CD4-positive, alpha-beta T cell (primary cell): ENCODE measurements at regions not wholly inside any gene's neighbourhood (a gene's known extent, or its start where the extent isn't known, plus 50 kb on each side); places are given as distances from the start of the nearest gene placed in this dataset.

Experiments
- ATAC-seq: fragments of 200-7000 bp; cut with Tn5 transposase; one replicate; pipeline ENCODE4 v1.10.0; 2022; ENCODE audit warnings: mild to moderate bottlenecking; ENCODE audit not compliant: poor library complexity
- CTCF ChIA-PET: fragments of 350-600 bp; sonication (Branson Sonifier 250); formaldehyde crosslinking; loops from one replicate; lab custom pipeline; 2021; ENCODE audit warnings: antibody characterized with exemption, inconsistent platforms; lab: Charles Lee
- POLR2A ChIA-PET: fragments of 350-600 bp; sonication (Branson Sonifier 250); formaldehyde crosslinking; loops from one replicate; lab custom pipeline; 2021; ENCODE audit warnings: antibody characterized with exemption, inconsistent platforms; lab: Charles Lee
- DNase-seq, 14 experiments: peaks; one replicate each; pipeline ENCODE4 v3.0.0-alpha.2; 2013 to 2020; ENCODE audit warnings: mixed read lengths in 2 of 14
- H3K27ac ChIP-seq, 2 donors: one replicate each; pipeline versions ENCODE4 v1.5.1 to v1.7.0; 2013; ENCODE audit warnings: low read length in 2 of 2, low read depth in 1 of 2, mild to moderate bottlenecking in 1 of 2
- H3K27me3 ChIP-seq, 2 experiments: 1 replicate in 1 of 2; 2 replicates in 1 of 2; pipeline versions ENCODE4 v1.6.1 to v1.7.0; 2013; ENCODE audit warnings: low read length in 2 of 2, control low read depth in 1 of 2, mild to moderate bottlenecking in 1 of 2, moderate library complexity in 1 of 2; ENCODE audit not compliant: insufficient read depth in 2 of 2, control insufficient read depth in 1 of 2
- H3K36me3 ChIP-seq: one replicate; pipeline ENCODE4 v1.6.1; 2013; ENCODE audit warnings: low read length, control low read depth; ENCODE audit not compliant: insufficient read depth
- H3K4me1 ChIP-seq: one replicate; pipeline ENCODE4 v1.6.1; 2013; ENCODE audit warnings: low read length, control low read depth; ENCODE audit not compliant: insufficient read depth
- H3K4me3 ChIP-seq: one replicate; pipeline ENCODE4 v1.5.1; 2013; ENCODE audit warnings: mild to moderate bottlenecking, low read length, moderate library complexity
- H3K9me3 ChIP-seq, 2 experiments: 1 replicate in 1 of 2; 2 replicates in 1 of 2; pipeline versions ENCODE4 v1.6.1 to v1.7.0; 2013; ENCODE audit warnings: low read length in 2 of 2, mild to moderate bottlenecking in 2 of 2, control low read depth in 1 of 2, moderate library complexity in 1 of 2; ENCODE audit not compliant: control insufficient read depth in 1 of 2, insufficient read depth in 1 of 2
- H3K27ac Mint-ChIP-seq: one replicate; pipeline ENCODE4 v1.8.0; 2020; ENCODE audit warnings: mixed read lengths
- H3K27me3 Mint-ChIP-seq: one replicate; pipeline ENCODE4 v1.8.0; 2021; ENCODE audit warnings: mixed read lengths
- H3K36me3 Mint-ChIP-seq: one replicate; pipeline ENCODE4 v1.8.0; 2021; ENCODE audit warnings: low read depth, mixed read lengths
- H3K4me1 Mint-ChIP-seq: one replicate; pipeline ENCODE4 v1.8.0; 2021; ENCODE audit warnings: low read depth, mixed read lengths
- H3K4me3 Mint-ChIP-seq: one replicate; pipeline ENCODE4 v1.8.0; 2020; ENCODE audit warnings: mild to moderate bottlenecking, mixed read lengths
- H3K9me3 Mint-ChIP-seq: one replicate; pipeline ENCODE4 v1.8.0; 2020; ENCODE audit warnings: mixed read lengths
- intact Hi-C, 2 experiments: fragments of 100-400 bp; cut with DNase I in 1 of 2; cut with micrococcal nuclease in 1 of 2; formaldehyde crosslinking; loops; one replicate each; pipeline versions ENCODE4 v1.15.1 to v1.9.0; 2023 to 2025; cut with DNase I, micrococcal nuclease
- TF ChIP-seq, protein P1 (sequence below): fragments of 200-600 bp; IDR thresholded peaks from one replicate; pipeline ENCODE4 v1.8.0; 2022; ENCODE audit warnings: antibody characterized with exemption, mild to moderate bottlenecking

DNA sequence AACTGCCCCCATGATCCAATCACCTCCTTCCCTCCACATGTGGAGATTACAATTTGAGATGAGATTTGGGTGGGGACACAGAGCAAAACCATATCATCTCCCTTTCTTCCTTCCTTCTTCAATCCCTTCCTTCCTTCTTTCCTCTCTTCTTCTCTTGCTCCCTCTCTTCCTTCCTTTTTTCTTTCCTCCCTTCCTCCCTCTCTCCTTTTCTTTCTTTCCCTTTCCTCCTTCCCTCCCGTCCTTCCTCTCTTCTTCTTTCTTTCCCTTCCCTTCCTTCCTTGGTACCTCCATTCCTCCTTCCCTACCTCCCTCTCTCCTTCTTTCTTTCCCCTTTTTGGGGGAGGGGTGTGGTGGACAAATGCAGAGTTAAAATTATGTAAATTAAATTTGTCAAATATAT lies 145.1 kb downstream of the TSHZ3 start:
- CTCF ChIA-PET = no interaction called here
- ATAC-seq (no peak), DNase-seq (no peak)
- H3K27me3 Mint-ChIP-seq = peaks cover 20% of the 10 kb centered on the region
- Histone ChIP-seq H3K4me3 (no peak overlapping the region), H3K9me3 (no peaks in the 10 kb centered on the region), H3K27me3 (no peaks in the 10 kb centered on the region), H3K36me3 (no peaks in the 10 kb centered on the region), H3K4me1 (no peaks in the 10 kb centered on the region), H3K27ac (no peak overlapping the region)
- TF ChIP-seq, protein P1, sequence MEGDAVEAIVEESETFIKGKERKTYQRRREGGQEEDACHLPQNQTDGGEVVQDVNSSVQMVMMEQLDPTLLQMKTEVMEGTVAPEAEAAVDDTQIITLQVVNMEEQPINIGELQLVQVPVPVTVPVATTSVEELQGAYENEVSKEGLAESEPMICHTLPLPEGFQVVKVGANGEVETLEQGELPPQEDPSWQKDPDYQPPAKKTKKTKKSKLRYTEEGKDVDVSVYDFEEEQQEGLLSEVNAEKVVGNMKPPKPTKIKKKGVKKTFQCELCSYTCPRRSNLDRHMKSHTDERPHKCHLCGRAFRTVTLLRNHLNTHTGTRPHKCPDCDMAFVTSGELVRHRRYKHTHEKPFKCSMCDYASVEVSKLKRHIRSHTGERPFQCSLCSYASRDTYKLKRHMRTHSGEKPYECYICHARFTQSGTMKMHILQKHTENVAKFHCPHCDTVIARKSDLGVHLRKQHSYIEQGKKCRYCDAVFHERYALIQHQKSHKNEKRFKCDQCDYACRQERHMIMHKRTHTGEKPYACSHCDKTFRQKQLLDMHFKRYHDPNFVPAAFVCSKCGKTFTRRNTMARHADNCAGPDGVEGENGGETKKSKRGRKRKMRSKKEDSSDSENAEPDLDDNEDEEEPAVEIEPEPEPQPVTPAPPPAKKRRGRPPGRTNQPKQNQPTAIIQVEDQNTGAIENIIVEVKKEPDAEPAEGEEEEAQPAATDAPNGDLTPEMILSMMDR = no peak
- no peaks in the 10 kb centered on the region for H3K36me3 Mint-ChIP-seq
- no peak overlapping the region for H3K27ac Mint-ChIP-seq
- POLR2A ChIA-PET = no interaction called here
- intact Hi-C loops = no loop called here
- no peak overlapping the region for H3K4me3 Mint-ChIP-seq
- no peaks in the 10 kb centered on the region for H3K9me3 Mint-ChIP-seq
- H3K4me1 Mint-ChIP-seq = no peaks in the 10 kb centered on the region

DNA sequence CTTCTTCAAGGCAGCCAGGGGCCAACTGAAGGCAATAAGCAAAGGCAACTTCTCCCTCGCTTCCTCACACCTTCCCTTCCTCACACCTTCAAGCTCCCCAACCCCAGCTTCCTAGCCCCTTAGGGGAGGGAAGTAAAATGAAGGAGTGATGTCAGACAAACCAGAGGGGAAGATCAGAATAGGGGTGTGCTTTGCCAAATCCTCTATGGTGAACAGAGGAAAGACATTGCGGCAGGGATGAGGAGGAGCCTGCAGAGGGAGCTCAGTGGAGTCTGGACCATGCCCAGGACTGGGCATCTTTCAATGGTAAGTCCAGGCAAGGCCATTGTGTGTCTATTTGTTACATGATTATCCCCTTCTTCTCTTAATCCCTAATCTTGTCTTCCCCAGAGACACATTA lies 164.0 kb downstream of the TSHZ3 start:
- Histone ChIP-seq H3K27ac (no peak overlapping the region), H3K27me3 (peaks cover 0 to 7% of the 10 kb centered on the region in 2 experiments), H3K36me3 (no peaks in the 10 kb centered on the region), H3K4me3 (no peak overlapping the region), H3K4me1 (no peaks in the 10 kb centered on the region), H3K9me3 (peaks cover 0 to 6% of the 10 kb centered on the region in 2 experiments)
- H3K27me3 Mint-ChIP-seq = peaks cover 16% of the 10 kb centered on the region
- TF ChIP-seq, protein P1 = no peak
- H3K4me1 Mint-ChIP-seq = no peaks in the 10 kb centered on the region
- ChIA-PET POLR2A (no interaction called here), CTCF (no interaction called here)
- H3K9me3 Mint-ChIP-seq = no peaks in the 10 kb centered on the region
- no peak overlapping the region for H3K4me3 Mint-ChIP-seq
- ATAC-seq (no peak), DNase-seq (no peak)
- intact Hi-C loops = no loop called here
- H3K27ac Mint-ChIP-seq = no peak overlapping the region
- H3K36me3 Mint-ChIP-seq = no peaks in the 10 kb centered on the region

DNA sequence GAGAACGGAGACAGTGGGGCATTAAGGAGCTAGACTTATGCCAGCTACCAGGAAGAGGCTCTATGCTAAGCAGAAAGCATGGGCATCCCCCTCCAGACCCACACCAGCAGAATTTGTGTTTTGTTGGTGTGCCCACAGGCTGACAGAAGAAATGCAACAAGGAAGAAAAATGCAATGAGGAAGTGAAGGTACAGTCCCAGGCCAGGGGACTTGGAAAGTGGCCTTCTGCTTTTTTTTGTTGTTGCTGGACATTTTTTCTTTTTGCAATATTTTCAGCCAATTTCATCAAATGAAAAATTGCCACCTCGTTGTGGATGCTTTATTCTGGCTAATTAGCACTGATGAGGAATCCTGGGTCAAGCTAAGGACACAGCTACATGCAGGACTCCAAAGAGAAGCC lies 167.7 kb downstream of the TSHZ3 start:
- Mint-ChIP-seq H3K27me3 (peaks cover 4% of the 10 kb centered on the region), H3K4me1 (no peaks in the 10 kb centered on the region), H3K4me3 (no peak overlapping the region), H3K9me3 (no peaks in the 10 kb centered on the region), H3K36me3 (no peaks in the 10 kb centered on the region), H3K27ac (no peak overlapping the region)
- CTCF ChIA-PET = no interaction called here
- ATAC-seq (no peak), DNase-seq (no peak)
- intact Hi-C loops = no loop called here
- no peak overlapping the region for H3K27ac ChIP-seq
- H3K36me3 ChIP-seq = no peaks in the 10 kb centered on the region
- no peaks in the 10 kb centered on the region for H3K4me1 ChIP-seq
- POLR2A ChIA-PET = no interaction called here
- TF ChIP-seq, protein P1 = no peak
- peaks cover 0 to 3% of the 10 kb centered on the region in 2 experiments for H3K27me3 ChIP-seq
- no peaks in the 10 kb centered on the region for H3K9me3 ChIP-seq
- no peak overlapping the region for H3K4me3 ChIP-seq
